ENCODE measurements at regions not wholly inside any gene's neighbourhood (a gene's known extent, or its start where the extent isn't known, plus 50 kb on each side); places are given as distances from the start of the nearest gene placed in this dataset.

DNA sequence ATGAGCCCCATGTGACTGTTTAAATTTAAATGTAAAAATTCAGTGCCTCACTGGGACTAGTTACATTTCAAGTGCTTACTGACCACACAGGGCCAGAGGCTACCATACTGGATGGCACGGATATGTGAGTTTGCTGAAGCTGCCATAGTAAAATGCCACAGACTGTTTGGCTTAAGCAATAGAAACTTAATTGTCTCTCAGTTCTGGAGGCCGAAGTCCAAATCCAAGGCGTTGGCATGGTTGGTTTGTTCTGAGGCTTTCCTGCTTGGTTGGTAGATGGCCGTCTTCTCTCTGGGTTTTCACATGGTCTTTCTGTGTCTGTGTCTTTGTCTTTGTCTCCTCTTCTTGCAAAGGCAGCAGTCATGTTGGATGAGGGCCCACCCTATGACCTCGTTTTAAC is 878.9 kb upstream of the RBFOX1 start:
- TF ChIP-seq, protein P1, sequence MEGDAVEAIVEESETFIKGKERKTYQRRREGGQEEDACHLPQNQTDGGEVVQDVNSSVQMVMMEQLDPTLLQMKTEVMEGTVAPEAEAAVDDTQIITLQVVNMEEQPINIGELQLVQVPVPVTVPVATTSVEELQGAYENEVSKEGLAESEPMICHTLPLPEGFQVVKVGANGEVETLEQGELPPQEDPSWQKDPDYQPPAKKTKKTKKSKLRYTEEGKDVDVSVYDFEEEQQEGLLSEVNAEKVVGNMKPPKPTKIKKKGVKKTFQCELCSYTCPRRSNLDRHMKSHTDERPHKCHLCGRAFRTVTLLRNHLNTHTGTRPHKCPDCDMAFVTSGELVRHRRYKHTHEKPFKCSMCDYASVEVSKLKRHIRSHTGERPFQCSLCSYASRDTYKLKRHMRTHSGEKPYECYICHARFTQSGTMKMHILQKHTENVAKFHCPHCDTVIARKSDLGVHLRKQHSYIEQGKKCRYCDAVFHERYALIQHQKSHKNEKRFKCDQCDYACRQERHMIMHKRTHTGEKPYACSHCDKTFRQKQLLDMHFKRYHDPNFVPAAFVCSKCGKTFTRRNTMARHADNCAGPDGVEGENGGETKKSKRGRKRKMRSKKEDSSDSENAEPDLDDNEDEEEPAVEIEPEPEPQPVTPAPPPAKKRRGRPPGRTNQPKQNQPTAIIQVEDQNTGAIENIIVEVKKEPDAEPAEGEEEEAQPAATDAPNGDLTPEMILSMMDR (conservative IDR thresholded peaks at IDR 0.05; ENCODE audit: low read depth, low read length) = no peak
- no peak overlapping the region for H3K4me3 ChIP-seq (ENCODE audit: low read length)
- DNase-seq (ENCODE audit: low read depth) = no peak

DNA sequence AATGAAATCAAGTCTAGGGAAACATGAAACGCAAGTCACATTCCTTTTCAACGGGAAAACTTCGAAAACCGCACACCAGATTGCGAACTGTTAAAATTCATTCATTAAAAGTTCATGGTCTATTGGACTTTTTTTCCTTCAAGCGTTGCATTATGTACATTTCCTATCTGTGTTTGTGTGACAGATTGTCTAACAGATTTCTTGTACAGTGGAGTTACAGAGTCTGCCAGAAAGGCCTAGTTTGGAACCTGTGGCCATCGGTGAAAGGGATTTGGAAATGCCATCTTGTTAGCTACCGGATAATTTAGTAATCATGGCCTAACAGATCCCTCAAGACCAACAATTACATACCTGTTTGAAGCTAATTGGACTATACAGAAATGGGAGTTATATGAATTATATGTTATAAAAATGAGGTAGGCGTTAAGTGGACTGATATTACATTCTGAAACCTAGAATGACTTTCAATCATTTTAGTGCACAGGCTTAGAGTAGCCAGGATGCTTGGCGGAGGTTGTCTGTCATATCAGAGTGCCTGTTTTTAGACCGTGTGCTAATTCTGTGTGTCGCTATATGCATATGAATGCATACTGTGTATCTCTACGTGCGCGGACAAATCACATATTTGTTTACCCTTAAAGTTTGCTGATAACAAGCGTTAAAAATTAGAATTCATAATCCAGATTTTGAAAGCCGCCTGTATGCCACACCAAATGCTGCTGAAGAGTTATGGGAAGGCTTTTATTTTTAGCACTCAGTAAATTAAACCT is 885.4 kb upstream of the RBFOX1 start:
- no peak overlapping the region for H3K4me3 ChIP-seq (ENCODE audit: low read length)
- TF ChIP-seq, protein P1 (conservative IDR thresholded peaks at IDR 0.05; ENCODE audit: low read depth, low read length) = no peak
- DNase-seq (ENCODE audit: low read depth) = no peak

DNA sequence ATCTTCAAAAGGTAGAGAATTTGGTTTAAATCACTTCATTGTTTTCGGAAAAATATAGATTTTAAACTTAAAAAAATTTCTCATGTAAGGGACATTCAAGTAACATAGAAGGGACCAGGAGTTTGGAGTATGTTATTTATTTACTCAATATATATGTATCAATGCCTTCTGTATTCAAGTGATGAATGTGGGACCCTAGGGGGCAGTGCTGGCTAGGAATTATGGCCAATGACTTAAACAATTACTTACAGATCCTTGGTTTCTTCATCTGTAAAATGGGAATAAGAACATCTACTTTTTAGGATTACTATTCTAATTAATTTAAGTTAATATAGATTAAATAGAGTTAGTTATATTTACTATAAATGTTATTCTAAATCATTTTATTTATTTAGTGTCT is 886.3 kb upstream of the RBFOX1 start:
- DNase-seq (ENCODE audit: low read depth) = no peak
- TF ChIP-seq, protein P1 (conservative IDR thresholded peaks at IDR 0.05; ENCODE audit: low read depth, low read length) = no peak

DNA sequence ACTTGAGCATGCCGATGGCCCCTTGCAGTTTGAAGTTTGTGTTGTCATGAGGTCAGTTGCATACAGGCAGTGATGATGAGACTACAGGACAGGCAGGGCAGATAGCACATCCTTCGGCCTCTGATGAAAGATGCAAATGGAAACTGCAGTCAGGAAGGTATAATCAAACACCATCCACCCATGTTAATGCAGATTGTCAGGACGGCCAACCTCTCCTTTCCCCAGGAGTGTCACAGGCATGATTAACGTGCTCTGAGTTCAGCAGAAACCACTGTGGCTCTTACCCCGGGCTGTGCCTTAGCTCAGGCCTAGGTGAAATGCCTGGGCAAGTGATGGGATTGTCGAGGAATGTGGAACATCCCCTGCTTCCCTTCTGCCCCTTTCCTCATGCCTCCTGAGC is 893.5 kb upstream of the RBFOX1 start:
- TF ChIP-seq, protein P1 (conservative IDR thresholded peaks at IDR 0.05; ENCODE audit: low read depth, low read length) = no peak

More for the DNA sequence above, 886.3 kb upstream of the RBFOX1 start:
- H3K4me3 ChIP-seq (ENCODE audit: low read length) = no peak overlapping the region

DNA sequence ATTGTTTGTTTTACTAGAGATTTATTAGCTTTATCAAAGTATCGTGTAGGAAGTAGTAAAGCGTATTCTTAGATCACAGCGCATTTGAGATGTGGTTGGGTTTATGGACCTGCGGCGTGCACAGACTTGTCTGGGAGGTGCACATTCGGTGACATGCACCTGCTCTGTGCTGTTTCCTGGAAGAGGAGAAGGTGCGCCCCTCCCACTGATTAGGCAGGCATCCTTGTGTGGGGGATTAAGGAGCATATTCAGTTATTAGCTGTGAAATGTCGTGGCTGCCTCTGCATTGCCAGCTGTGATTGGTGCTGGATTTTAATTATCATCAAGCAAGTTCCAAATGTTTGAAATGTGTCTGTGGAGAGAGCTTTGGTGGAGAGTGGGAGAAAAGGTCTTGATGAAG is 903.8 kb upstream of the RBFOX1 start:
- H3K4me3 ChIP-seq (ENCODE audit: low read length) = no peak overlapping the region

More for the DNA sequence above, 893.5 kb upstream of the RBFOX1 start:
- no peak for DNase-seq (ENCODE audit: low read depth)
- H3K4me3 ChIP-seq (ENCODE audit: low read length) = no peak overlapping the region

DNA sequence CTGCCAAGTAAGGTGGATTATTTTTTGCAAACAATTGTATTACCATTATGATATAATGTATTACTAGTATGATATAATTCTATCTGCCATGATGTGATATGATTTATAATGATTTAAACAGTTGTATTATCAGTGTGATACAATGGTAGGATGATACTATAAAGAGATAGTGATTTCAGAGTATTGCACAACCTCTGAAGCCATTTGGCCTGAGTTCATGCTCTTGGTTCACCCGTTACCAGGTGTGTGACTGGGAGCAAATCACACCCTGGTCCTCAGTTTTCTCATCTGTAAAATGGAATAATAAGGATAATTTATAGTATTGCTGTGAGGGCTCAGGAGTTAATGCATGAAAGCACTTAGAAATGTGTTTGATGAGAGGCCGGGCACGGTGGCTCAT is 905.0 kb upstream of the RBFOX1 start:
- H3K4me3 ChIP-seq (ENCODE audit: low read length) = no peak overlapping the region
- DNase-seq (ENCODE audit: low read depth) = no peak
- TF ChIP-seq, protein P1 (conservative IDR thresholded peaks at IDR 0.05; ENCODE audit: low read depth, low read length) = no peak

More for the DNA sequence above, 903.8 kb upstream of the RBFOX1 start:
- no peak for DNase-seq (ENCODE audit: low read depth)
- TF ChIP-seq, protein P1 (conservative IDR thresholded peaks at IDR 0.05; ENCODE audit: low read depth, low read length) = no peak

DNA sequence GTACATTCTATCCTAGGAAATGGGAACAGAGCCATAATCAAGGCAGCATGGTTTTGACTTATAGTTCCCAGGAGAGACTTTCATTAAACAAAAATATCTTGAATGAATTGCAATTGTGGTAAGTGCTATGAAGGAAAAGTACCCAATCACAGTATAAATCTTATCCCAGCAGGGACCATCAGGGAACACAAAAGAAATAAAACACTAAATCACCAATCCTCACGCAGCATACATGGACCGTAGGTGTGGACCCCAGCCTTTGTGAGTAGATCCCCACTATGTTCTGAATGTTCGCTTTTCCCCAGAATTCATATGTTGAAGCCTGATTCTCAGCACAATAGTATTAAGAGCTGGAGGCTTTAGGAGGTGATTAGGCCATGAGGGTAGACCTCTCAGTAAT is 925.0 kb upstream of the RBFOX1 start:
- TF ChIP-seq, protein P1 (conservative IDR thresholded peaks at IDR 0.05; ENCODE audit: low read depth, low read length) = no peak
- no peak for DNase-seq (ENCODE audit: low read depth)
- no peak overlapping the region for H3K4me3 ChIP-seq (ENCODE audit: low read length)
